PC-3 (cell line): ENCODE measurements at regions not wholly inside any gene's neighbourhood (a gene's known extent, or its start where the extent isn't known, plus 50 kb on each side); places are given as distances from the start of the nearest gene placed in this dataset.

Experiments used
- CTCF ChIP-seq: fragments of 300-600 bp; sonication (generic); conservative IDR thresholded peaks from 2 replicates; pipeline ENCODE4 v1.5.1; 2017; ENCODE audit warnings: antibody characterized with exemption, low read depth, mild to moderate bottlenecking, low read length
- EZH2 ChIP-seq: fragments of 300-600 bp; sonication (generic); IDR thresholded peaks from one replicate; pipeline ENCODE4 v1.6.1; 2017; ENCODE audit warnings: antibody characterized with exemption, mild to moderate bottlenecking, low read length; ENCODE audit not compliant: unreplicated experiment
- EZH2phosphoT487 ChIP-seq: fragments of 300-600 bp; sonication (generic); IDR thresholded peaks from 2 replicates; pipeline ENCODE4 v1.6.1; 2018; ENCODE audit warnings: mild to moderate bottlenecking, antibody characterized with exemption, low read length, borderline replicate concordance

- TF ChIP-seq CTCF (no peak), EZH2 (no peak), EZH2phosphoT487 (no peak)
Observed at GRCh38 chr13:48594096-48594815, 59.5 kb upstream of the CYSLTR2 start.
